NCI-H2227 (cell line): ENCODE measurements at regions not wholly inside any gene's neighbourhood (a gene's known extent, or its start where the extent isn't known, plus 50 kb on each side); places are given as distances from the start of the nearest gene placed in this dataset.
"Not testable (repeated sequence)": the region's sequence is repeated elsewhere in the genome, so short reads cannot be mapped to it uniquely, and the experiment has no call there.

Experiments
- DNase-seq: peaks from one replicate; lab custom pipeline; 2025; ENCODE audit not compliant: unreplicated experiment; lab: John Stamatoyannopoulos, UW

GRCh38 chr6:144572541-144572940, 287.4 kb downstream of the UTRN start:
- DNase-seq, result not testable (repeated sequence)

- DNase-seq, result no peak
These were observed 289.7 kb downstream of the UTRN start for GRCh38 chr6:144574796-144575195.

DNA sequence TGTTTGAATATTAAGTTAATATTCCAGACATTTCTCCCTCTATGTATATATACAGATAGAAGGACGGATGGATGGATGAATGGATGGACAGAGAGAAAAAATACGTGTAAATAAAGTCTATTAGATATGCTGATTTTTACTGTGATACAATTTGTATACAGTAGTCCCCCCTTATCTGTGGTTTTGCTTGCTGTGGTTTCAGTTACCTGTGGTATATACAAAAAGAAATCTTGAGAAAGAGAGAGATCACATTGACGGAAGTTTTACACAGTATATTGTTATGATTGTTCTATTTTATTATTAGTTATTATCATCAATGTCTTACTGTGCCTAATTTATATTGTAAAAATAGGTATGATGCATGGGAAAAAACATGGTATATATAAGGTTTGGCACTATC, 290.2 kb downstream of the UTRN start:
- DNase-seq, result no peak

- no peak for DNase-seq
These were observed 291.7 kb downstream of the UTRN start for GRCh38 chr6:144576871-144577270.

DNA sequence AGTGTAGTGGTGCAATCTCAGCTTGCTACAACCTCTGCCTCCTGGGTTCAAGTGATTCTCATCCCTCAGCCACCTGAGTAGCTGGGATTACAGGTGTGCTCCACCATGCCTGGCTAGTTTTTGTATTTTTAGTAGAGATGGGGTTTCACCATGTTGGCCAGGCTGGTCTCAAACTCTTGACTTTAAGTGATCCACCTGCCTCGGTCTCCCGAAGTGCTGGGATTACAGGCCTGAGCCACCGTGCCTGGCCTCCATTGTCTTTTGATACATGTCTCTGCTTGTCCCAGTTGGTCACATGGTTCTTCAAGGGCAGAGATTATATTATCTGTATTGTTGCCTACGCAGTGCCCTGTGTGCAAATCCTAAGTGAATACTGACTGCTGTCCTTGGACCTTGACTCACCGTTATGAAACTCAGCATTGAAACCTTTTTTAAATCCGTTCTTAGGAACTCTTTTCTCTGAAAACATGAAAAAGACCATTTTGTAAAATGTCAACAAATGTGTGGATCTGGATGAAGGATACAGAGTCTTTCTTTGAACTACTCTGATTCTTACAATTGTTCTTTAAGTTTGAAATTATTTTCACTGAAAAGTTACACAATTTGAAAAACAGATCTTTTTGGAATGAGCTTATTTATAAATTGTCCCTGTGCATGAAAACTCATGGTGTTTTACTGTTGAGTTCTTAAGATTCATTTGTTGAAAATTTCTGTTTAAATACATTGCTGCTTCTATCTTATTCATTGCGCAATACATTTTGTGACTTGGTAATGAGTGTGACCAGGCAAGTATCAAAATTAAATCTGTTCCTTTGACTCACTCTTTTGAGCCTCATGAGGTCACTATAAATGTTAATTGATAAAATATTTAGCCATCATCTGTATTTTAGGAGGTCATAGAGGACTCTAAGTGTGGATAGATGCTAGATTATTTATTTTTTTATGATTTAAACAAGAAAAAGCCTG, 293.5 kb downstream of the UTRN start:
- DNase-seq, result no peak

DNA sequence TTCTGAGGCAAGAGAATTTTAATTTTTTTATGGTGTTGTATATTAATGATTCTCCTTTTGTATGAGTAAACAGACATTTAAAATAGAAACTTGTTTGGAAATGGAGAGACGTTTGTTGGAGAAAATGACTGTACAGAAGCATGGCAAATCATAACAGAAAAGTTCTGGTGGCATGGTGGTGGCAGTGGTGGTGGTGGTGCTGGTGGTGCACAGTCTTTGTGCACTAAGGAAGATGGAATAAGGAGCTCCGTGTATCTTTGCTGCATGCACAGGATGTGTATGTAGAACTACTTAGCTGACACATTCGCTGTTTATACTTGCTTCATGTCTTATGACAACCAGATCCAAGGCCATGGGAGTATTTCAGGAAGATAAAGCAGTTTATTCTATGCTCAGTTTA, 294.9 kb downstream of the UTRN start:
- no peak for DNase-seq

DNA sequence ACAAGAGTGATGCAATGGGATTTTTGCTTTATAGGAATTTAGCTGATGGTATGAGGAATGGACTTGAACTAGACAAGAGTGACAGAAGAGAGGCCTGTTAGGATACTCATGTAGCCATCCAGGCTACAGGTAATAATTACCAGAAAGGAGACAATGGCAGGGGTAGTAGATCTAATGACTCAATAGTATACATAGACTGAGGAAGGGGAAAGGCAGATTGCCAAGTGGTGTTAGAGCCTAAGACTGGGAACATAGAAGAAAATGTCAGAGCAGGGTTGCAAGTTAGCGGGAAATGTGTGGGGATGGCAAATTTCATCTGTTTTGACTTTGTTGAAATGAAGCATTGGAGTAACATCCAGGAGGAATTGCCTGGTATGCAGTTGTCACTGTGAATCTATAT, 295.6 kb downstream of the UTRN start:
- DNase-seq, result no peak

- peak; percentile 41 for DNase-seq
These were observed 296.8 kb downstream of the UTRN start for GRCh38 chr6:144581812-144582537.

DNA sequence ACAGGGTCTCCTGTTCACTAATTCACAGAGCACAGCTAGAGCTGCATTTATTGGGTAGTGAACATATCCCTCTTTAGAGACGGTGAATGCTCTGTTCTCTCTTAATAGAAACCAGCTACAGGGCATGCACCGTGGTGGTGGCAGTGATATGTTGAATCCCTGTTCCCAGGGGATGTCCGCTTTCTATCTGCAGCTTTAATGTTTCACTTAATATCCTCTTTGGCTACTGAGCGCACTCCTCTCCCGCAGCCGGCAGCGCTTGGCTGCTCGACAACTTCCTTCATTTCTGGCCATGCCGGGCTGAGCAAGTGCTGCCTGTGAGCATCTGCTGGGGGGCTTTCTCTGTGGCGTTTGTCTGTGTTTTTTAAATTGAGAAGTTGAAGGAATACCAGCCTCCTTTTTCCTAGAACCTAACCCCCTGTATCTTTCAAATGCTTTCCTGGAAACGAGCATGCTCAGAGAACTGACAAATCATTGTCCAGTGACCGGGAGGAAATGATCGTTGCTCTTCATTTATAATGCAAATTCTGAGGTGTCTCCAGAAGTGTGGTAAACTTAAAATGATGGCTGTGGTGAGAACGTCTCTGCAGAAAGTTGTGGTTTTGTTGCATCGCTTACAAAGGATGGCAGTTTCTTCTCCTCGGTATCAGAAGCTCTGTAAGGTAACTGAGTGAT, 297.9 kb downstream of the UTRN start:
- DNase-seq, result peak; percentile 7

GRCh38 chr6:144583614-144583954, 298.4 kb downstream of the UTRN start:
- DNase-seq, result no peak

- DNase-seq, result peak; percentile 46
These were observed 300.2 kb downstream of the UTRN start for GRCh38 chr6:144585217-144585814.

DNA sequence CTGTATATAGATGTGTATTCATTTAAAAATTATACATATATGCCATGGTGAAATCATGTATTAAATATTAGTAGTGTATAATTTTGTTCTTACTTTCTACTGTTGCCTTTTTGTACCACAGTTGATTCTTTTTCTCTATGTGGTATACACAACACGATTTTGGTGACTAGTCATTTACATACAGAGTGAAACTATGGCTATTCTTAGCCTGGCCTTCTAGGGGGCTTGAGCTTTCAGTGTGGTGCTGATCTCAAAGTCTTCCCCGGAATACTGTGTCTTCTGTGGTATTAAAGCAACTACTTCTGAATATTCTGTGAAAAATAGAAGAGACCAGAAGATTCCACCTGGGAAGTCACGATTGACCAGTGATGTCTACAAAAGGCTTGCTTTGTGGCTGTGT, 301.9 kb downstream of the UTRN start:
- DNase-seq, result no peak

- no peak for DNase-seq
These were observed 303.7 kb downstream of the UTRN start for GRCh38 chr6:144588697-144589325.

GRCh38 chr6:144590532-144590931, 305.4 kb downstream of the UTRN start:
- DNase-seq, result no peak

- no peak for DNase-seq
These were observed 308.3 kb downstream of the UTRN start for GRCh38 chr6:144593392-144593791.

- no peak for DNase-seq
These were observed 309.4 kb downstream of the UTRN start for GRCh38 chr6:144594585-144594984.

DNA sequence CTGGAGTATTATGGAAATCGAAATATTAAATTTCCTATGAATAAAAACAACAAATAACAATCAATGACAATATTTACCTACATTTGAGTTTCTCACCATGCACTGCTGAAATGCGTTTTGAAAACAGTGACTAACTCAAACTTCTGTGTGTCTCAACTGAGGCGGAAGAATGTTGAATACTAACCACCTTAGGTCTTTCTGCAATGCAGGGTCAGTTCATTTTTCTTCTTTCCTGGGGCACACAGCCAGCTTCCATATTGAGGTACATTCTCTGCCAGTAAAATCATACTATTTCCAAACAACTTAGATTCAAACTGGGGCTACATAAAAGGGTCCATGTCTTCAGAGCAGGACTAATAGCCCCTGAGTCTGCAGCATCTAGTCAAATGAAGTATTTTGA, 310.1 kb downstream of the UTRN start:
- no peak for DNase-seq

GRCh38 chr6:144597511-144597910, 312.4 kb downstream of the UTRN start:
- no peak for DNase-seq

- DNase-seq, result no peak
These were observed 314.5 kb downstream of the UTRN start for GRCh38 chr6:144599615-144600014.

DNA sequence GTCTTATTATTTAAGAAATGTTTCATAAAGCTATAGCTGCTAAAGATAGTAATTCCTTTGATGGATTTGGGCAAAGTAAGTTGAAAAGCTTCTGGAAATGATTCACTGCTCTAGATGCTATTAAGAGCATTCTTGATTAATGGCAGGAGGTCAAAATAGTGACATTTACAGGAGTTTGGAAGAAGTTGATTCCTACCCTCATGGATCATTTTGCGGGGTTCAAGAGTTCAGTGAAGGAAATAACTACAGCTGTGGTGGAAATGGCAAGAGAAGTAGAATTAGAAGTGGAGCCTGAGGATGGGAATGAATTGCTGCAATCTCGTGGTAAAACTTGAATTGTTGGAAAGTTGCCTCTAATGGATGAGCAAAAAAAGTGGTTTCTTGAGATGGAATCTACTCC, 316.1 kb downstream of the UTRN start:
- DNase-seq, result no peak
